ENCODE measurements at regions not wholly inside any gene's neighbourhood (a gene's known extent, or its start where the extent isn't known, plus 50 kb on each side); places are given as distances from the start of the nearest gene placed in this dataset.

DNA sequence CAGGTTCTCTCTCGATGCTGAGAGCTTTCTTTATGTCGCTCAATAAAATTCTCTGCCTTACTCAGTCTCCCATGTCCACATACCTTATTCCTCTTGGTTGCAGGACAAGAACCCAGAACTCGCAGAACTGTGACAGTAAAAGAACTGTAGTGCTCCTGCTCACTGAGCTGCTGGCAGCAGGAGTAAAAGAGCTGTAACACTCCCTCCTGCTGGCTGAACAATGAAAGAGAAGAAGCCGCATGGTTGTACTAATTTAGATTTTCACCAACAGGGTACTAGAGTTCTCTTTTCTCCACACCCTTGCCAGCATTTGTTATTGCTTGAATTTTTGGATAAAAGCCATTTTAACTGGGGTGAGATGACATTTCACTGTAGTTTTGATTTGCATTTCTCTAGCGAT lies 433.2 kb downstream of the GUCY1A2 start:
- BruUV-seq (replicated peaks) = no TSS peak

GRCh38 chr11:106594751-106595351 lies 423.4 kb downstream of the GUCY1A2 start:
- no peaks in the 10 kb centered on the region for H3K4me1 Mint-ChIP-seq (ENCODE audit: low read depth, unreplicated experiment)
- no peak overlapping the region for H3K27ac Mint-ChIP-seq (ENCODE audit: unreplicated experiment)
- POLR2A ChIA-PET = no interaction called here
- H3K4me3 ChIP-seq (ENCODE audit: low read depth, low read length) = no peak overlapping the region
- H3K27me3 ChIP-seq (replicated peaks; ENCODE audit: control insufficient read depth, insufficient read depth, low read length) = no peaks in the 10 kb centered on the region
- no peaks in the 10 kb centered on the region for H3K36me3 ChIP-seq (ENCODE audit: control insufficient read depth, insufficient read depth, low read length)
- TF ChIP-seq, protein P1, sequence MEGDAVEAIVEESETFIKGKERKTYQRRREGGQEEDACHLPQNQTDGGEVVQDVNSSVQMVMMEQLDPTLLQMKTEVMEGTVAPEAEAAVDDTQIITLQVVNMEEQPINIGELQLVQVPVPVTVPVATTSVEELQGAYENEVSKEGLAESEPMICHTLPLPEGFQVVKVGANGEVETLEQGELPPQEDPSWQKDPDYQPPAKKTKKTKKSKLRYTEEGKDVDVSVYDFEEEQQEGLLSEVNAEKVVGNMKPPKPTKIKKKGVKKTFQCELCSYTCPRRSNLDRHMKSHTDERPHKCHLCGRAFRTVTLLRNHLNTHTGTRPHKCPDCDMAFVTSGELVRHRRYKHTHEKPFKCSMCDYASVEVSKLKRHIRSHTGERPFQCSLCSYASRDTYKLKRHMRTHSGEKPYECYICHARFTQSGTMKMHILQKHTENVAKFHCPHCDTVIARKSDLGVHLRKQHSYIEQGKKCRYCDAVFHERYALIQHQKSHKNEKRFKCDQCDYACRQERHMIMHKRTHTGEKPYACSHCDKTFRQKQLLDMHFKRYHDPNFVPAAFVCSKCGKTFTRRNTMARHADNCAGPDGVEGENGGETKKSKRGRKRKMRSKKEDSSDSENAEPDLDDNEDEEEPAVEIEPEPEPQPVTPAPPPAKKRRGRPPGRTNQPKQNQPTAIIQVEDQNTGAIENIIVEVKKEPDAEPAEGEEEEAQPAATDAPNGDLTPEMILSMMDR (IDR thresholded peaks at IDR 0.05; ENCODE audit: insufficient read depth in 1 of 2, low read depth in 1 of 2, low read length in 1 of 2, severe bottlenecking in 1 of 2, unreplicated experiment in 1 of 2) = no peak
- CTCF ChIA-PET = no interaction called here
- intact Hi-C loops (cut with micrococcal nuclease; ENCODE audit: unreplicated experiment) = no loop called here
- H3K9me3 Mint-ChIP-seq (ENCODE audit: unreplicated experiment) = peaks cover 38% of the 10 kb centered on the region
- H3K4me1 ChIP-seq = peaks cover 6% of the 10 kb centered on the region; the same call in 1 of the 2 replicates
- DNase-seq = no peak
- H3K36me3 Mint-ChIP-seq (ENCODE audit: insufficient read depth, unreplicated experiment) = no peaks in the 10 kb centered on the region
- no peak overlapping the region for H3K4me3 Mint-ChIP-seq (ENCODE audit: unreplicated experiment)
- H3K9me3 ChIP-seq = peaks cover 4% of the 10 kb centered on the region; the same call in 1 of the 2 replicates
- no peaks in the 10 kb centered on the region for H3K27me3 Mint-ChIP-seq (ENCODE audit: insufficient read depth, unreplicated experiment)
- BruUV-seq (replicated peaks) = no TSS peak

More for the DNA sequence above, 433.2 kb downstream of the GUCY1A2 start:
- TF ChIP-seq, protein P1 (IDR thresholded peaks at IDR 0.05; ENCODE audit: insufficient read depth in 1 of 2, low read depth in 1 of 2, low read length in 1 of 2, severe bottlenecking in 1 of 2, unreplicated experiment in 1 of 2) = no peak
- Histone ChIP-seq H3K27me3 (replicated peaks; ENCODE audit: control insufficient read depth, insufficient read depth, low read length) (no peaks in the 10 kb centered on the region), H3K4me3 (ENCODE audit: low read depth, low read length) (no peak overlapping the region), H3K9me3 (peaks cover 24% of the 10 kb centered on the region), H3K36me3 (ENCODE audit: control insufficient read depth, insufficient read depth, low read length) (no peaks in the 10 kb centered on the region), H3K4me1 (0 out of 2 replicates have a peak, but pooled peaks cover 3% of the 10 kb centered on the region)
- Mint-ChIP-seq H3K36me3 (ENCODE audit: insufficient read depth, unreplicated experiment) (no peaks in the 10 kb centered on the region), H3K9me3 (ENCODE audit: unreplicated experiment) (peaks cover 36% of the 10 kb centered on the region), H3K27me3 (ENCODE audit: insufficient read depth, unreplicated experiment) (no peaks in the 10 kb centered on the region), H3K27ac (ENCODE audit: unreplicated experiment) (no peak overlapping the region), H3K4me1 (ENCODE audit: low read depth, unreplicated experiment) (no peaks in the 10 kb centered on the region), H3K4me3 (ENCODE audit: unreplicated experiment) (no peak overlapping the region)
- intact Hi-C loops (cut with micrococcal nuclease; ENCODE audit: unreplicated experiment) = loop anchor here (1.0 to 10.0 kb wide), 3 partner anchors 260 to 429 kb away; no protein-coding TSS in a partner anchor
- ChIA-PET CTCF (interaction anchor here (0.6 to 1.0 kb wide), 2 partner anchors 169 to 429 kb away, joined by 3 to 4 read pairs; no protein-coding TSS in a partner anchor), POLR2A (no interaction called here)
- peak; percentile 25 to 40 for DNase-seq

DNA sequence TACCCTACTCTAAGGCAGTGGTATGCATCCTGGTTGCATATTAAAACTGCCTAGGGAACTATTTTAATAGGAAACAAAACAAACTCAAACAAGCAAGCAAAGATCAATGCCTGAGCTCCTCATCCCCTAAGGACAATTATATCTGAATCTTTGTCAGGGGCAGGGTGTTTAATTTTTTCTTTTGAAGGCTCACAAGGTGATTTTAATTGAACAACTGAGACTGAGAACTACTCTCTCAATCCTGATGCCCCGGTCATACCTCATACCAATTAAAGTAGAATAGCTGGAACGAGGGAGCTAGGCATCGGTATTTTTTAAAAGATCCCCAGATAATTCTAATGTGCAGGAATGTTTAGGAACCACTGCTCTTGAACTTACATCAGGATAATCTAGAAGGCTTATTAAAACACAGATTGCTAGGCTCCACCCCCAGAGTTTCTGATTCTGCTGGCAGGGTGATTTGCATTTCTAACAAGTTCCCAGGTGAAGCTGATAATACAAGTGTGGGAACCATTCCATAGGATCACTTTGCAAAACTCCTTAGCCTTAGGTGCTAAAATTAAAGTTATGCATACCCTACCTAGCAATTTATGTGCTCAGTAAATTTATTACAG lies 416.5 kb downstream of the GUCY1A2 start:
- intact Hi-C loops (cut with micrococcal nuclease; ENCODE audit: unreplicated experiment) = no loop called here
- H3K36me3 Mint-ChIP-seq (ENCODE audit: insufficient read depth, unreplicated experiment) = no peaks in the 10 kb centered on the region
- Histone ChIP-seq H3K36me3 (ENCODE audit: control insufficient read depth, insufficient read depth, low read length) (no peaks in the 10 kb centered on the region), H3K4me1 (no peaks in the 10 kb centered on the region; the same call in 1 of the 2 replicates), H3K4me3 (ENCODE audit: low read depth, low read length) (no peak overlapping the region), H3K9me3 (no peaks in the 10 kb centered on the region), H3K27me3 (replicated peaks; ENCODE audit: control insufficient read depth, insufficient read depth, low read length) (no peaks in the 10 kb centered on the region)
- H3K27me3 Mint-ChIP-seq (ENCODE audit: insufficient read depth, unreplicated experiment) = no peaks in the 10 kb centered on the region
- no peak overlapping the region for H3K4me3 Mint-ChIP-seq (ENCODE audit: unreplicated experiment)
- TF ChIP-seq, protein P1 (IDR thresholded peaks at IDR 0.05; ENCODE audit: insufficient read depth in 1 of 2, low read depth in 1 of 2, low read length in 1 of 2, severe bottlenecking in 1 of 2, unreplicated experiment in 1 of 2) = no peak
- H3K9me3 Mint-ChIP-seq (ENCODE audit: unreplicated experiment) = peaks cover 5% of the 10 kb centered on the region
- BruUV-seq (replicated peaks) = no TSS peak
- DNase-seq = no peak
- ChIA-PET CTCF (no interaction called here), POLR2A (no interaction called here)
- H3K4me1 Mint-ChIP-seq (ENCODE audit: low read depth, unreplicated experiment) = no peaks in the 10 kb centered on the region
- no peak overlapping the region for H3K27ac Mint-ChIP-seq (ENCODE audit: unreplicated experiment)

Data from Caco-2 (cell line).